Stimulated activated CD4-positive, alpha-beta T cell treated with anti-CD3 and anti-CD28 coated beads, TNF-alpha, amount 100 ng/mL, for 48 hours (primary cell): ENCODE measurements at regions not wholly inside any gene's neighbourhood (a gene's known extent, or its start where the extent isn't known, plus 50 kb on each side); places are given as distances from the start of the nearest gene placed in this dataset.

ENCODE experiments used
- DNase-seq, 3 donors: peaks; one replicate each; pipeline ENCODE4 v3.0.0-alpha.2; 2020; ENCODE audit warnings: low read depth in 3 of 3

DNA sequence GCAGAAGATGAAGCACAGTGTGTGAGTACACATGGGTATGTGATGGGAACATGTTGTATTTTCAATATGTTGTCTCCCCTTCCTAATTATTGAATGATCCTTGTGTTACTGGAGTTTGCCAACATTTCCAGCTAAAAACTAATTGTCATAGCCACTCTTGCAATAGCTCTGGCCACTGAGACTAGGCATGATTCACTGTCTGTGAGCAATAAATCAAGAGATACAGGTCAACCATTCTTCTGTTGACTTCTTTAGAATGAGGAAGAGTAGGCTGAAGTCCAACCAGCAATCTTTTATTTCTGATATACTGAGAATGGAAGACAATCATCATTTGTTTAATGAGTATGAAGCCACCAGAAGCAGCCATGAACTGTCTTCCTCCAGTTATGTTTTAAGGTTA lies 413.9 kb downstream of the SLITRK5 start:
- no peak for DNase-seq

DNA sequence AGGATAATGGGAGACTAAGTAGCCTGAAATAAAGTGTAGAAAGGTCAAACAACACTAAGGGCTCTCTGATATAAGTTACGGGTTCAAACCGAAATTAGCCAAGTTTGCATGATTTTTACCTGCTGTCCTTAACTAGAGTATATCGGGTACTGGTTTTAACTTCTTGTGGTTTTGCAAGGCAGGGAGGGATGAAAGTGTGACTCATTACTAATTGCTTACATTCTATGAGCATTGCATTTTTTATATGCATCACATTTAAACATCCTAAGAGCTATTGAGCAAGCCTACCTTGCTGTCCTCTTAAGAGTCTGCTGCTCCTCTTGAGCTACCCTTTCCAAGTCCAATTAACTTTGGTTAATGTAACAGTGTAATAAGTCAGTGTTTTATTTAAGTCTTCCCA lies 415.4 kb downstream of the SLITRK5 start:
- no peak for DNase-seq

DNA sequence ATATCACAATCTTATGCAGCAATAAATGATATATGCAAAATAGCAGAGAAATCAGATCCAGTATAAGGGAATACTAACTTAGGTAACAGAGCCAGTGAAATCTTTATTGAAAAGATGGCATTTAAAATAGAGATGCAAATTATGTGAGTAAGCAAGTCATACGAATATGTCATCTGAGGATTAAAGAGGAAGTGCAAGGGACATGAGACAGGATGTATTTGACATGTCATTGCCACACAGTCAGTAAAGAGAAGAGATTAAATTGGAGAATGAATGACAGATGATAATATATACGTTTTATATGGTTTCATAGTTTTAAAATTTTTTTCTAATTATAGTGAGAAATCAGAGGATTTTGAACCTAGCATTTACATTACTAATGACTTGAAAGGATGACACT lies 426.4 kb downstream of the SLITRK5 start:
- no peak for DNase-seq

DNA sequence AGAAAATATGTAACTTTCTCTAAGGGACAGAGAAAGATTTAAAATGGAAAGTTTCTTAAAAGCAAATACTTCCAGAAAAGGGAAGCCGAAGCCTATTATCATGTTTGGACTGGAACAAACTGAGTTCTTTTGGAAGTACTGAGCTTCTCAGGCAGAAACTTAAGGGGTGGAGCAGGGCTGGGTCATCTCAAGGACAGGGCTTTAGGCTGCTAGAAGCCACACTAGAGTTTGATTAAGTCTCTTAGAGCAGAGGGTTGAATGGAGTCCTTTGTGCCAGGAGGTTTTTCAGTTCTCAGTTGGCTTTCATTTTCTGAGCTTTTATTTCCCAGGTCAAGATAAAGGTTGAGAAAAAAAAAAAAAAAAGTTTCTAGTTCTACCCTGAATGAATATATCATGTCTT lies 432.7 kb downstream of the SLITRK5 start:
- no peak for DNase-seq

DNA sequence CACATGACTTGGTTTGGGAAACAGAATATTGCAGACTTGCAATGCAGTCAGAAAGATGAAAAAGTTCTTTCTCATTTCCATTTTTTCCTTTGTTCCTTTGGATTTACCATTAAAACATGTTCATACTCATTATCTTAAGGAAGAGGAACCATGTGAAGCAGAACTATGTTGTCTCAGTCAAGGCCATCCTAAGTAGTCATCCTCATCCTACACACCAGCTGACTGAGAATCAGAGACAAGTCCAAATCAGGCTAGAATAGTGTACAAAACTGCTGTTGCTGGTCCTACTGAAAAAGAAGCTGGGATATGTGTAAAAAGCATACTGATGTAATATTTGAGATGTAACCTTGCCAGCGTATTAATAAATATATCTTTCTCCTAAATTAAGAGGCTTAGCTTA lies 433.4 kb downstream of the SLITRK5 start:
- DNase-seq: no peak

DNA sequence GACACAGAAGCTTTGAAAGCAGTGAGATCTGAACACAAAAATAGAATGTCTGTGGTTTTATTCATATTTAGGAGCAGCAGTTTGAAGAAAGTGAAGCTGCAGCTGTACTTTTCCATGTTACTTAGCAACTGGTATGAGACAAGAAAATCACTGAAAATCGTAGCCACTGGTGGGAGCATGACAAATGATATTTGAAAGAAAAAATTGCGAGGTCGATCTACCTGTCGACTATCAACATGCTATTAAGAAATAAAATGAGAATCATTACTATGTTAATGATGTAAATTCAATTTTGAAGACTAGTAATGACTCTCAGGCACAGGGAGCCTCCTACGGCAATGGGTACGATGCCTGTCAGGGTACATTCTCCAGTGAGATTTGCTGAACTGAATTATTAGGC lies 436.4 kb downstream of the SLITRK5 start:
- no peak for DNase-seq

DNA sequence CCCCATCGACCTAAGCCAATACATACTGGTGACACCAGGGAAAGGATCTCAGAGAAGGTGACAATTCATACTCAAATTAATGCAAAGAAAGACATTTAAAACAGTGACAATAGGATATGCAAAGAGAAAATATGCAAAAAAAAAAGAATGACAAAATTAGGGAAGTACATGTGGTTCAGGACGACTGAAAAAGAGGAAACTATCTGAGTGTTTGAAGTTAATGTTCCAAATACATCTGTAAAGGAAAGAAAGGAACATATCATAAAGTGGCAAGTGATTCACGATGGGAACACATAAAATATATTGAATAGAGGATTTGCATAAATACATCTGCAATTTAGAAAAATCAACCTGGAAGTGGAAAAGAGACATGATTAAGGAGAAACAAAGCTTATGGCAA lies 441.4 kb downstream of the SLITRK5 start:
- DNase-seq: no peak

DNA sequence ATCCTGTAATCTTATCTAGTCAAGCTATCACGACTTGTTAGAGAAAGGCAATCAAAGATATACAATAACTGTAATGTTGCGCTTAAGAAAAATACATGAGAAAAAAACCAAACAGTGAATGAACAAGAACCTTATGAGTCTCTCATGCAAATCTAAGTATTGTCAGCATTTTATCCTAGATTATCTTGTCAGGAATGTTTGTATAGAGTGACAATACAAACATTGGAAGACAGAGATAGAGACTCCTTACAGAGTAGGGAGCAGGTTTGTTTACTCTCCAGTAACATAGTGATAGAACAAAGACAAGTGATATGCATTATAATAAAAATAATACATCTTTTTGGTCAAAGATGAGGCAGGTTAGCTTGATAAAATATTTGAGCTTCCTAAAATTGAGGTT lies 444.8 kb downstream of the SLITRK5 start:
- no peak for DNase-seq

DNA sequence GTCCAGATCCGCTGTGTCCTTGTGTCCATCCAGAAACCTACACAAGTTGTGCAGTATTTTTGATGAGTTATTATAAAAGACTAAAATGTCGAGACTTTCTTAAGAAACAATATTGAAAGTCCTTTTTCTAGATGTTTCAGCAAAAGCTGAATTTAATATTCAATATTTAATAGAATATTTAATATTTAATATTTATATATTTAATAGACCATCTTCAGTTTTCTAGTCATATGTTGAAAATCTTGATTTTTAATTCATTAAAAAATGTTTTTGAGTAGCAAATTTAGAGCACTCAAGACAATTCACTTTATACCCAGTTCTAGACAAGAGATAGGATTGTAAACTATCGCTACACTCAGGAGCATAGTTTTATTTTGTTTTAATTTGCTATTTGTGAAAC lies 447.8 kb downstream of the SLITRK5 start:
- no peak for DNase-seq

DNA sequence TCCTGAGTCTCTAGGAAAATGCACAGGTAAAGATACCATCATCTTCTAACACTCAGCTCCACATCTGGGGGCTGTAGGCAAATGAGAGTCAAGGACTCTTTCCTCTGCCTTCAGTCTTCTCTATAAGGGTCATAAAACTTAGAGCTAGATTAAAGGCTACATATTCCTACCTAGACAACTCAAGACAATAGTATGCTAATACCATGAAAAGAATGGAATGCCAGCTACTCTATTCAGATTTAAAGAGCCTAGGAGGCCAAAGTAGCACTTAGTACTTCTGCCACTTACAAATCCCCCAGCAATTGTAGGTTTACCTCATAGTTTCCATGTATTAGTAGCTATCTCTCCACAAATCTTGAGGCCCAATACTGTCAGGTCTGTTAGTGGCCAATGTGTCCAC lies 453.0 kb downstream of the SLITRK5 start:
- no peak for DNase-seq

DNA sequence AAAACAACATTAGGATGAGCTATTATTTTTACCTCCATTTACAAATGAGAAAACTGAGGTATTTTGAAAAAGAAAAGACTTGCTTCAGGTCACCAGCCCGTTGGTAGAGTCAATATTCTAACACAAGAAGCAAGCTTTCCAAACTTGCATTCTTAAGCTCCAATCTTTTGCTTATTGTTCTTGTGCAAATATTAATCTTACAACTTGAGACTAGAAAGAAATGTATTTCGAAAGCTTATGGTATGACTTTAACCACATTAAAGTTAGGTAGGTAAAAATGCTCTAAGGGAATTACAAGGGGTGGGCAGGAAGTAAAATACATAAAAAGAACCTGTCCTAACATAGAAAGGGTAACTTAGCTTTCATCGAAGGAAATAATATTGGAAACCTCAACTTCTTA lies 453.9 kb downstream of the SLITRK5 start:
- no peak for DNase-seq

DNA sequence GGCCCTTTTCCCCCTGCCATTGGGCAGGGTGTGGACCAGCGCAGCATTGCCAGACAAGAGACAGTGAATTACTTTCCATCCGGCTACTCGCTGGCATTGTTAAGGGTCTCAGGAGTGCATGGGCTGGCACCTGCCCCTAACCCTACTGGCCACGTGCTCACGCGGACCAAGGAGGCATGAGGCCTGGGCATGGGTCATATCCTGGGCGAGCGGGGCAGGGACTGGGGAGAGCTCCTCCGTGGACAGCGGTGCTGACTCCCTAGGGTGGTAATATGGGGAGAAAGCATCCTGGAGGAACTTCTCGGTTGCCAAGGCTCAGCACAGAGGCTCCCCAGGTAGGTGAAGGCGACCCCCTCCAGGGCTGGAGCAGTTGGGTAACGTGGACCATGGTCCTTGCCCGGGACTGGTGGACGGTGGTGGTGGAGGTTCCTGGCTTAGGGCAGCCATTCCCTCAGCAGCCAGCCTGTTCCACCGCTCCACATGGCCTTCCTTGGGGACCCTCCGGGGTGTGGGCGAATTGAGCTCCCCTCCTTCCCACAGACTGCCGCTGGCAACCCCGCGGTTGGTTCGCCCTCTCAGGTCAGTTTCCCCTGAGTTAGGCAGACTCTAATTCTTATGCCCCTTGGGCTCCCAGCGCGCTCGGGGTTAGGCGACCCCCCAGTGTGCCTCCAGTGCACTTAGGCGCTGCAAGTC lies 465.1 kb downstream of the SLITRK5 start:
- no peak for DNase-seq

DNA sequence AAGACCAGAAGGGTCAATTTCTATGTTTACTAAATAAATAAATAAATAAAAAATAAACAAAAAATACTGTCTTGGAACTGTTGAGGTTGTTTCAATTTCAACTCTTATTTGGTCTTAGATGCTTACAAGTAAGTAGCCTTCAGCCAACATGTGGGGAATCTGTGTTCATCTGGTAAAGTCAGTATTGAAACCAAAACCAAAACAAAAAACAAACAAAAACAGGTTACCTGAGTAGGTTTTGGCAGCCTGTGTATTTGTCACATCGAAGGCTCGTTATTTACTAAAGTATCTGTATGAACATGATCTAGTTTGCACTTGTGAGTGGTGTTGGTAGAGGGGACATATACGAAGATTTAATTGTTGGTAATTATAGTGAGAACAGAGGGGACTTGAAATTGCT lies 471.5 kb downstream of the SLITRK5 start:
- DNase-seq: no peak

DNA sequence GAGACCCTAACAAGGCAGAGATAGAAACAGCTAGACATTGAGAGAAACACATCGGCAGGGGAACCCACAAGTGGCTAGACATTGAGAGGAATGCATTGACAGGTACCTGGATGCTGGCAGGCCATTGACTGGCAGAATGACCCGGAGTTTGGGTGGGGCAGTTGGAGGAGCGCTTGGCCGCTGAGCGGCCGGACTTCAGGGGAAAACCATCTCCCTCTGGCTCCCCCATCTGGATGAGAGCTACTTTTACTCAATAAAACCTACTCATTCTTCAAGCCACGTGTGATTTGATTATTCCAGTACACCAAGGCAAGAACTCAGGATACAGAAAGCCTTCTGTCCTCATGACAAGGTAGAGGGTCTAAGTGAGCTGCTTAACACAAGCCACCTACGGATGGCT lies 473.4 kb downstream of the SLITRK5 start:
- DNase-seq: no peak

DNA sequence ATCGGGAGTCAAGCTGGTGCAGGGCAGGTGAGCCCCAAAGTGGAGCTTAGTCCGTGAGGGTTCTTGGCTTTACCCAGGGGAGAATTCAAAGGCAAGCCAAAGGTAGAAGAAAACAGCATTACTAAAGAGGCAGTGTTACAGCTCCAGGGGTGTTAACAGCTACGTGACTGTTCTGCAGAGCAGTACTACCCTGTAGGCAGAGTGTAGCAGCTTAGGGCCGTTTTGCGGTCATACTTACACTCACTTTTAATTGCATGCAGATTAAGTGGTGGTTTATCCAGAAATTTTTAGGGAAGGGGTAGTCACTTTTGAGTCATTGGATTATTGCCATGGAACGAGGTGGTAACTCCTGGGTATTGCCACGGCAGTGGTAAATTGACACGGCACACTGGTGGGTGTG lies 482.2 kb downstream of the SLITRK5 start:
- DNase-seq: no peak

DNA sequence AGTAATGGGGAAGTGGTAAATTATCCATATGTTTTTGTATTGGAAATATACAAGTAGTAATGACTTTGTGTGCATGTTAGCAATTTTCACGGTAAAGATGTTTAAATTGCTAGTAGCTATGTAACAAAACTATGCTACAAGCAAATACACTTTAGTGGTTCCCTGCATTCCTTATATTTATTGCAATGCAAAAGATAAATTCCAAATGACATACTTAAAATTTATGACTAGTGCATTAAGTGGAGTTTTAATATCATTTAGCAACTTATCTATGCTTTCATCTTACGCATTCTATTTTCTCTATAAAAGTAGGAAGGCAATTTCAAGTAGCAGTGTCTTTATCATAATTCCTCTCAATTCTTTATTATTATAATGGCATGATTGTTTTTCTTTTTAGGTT lies 482.8 kb downstream of the SLITRK5 start:
- DNase-seq: no peak

DNA sequence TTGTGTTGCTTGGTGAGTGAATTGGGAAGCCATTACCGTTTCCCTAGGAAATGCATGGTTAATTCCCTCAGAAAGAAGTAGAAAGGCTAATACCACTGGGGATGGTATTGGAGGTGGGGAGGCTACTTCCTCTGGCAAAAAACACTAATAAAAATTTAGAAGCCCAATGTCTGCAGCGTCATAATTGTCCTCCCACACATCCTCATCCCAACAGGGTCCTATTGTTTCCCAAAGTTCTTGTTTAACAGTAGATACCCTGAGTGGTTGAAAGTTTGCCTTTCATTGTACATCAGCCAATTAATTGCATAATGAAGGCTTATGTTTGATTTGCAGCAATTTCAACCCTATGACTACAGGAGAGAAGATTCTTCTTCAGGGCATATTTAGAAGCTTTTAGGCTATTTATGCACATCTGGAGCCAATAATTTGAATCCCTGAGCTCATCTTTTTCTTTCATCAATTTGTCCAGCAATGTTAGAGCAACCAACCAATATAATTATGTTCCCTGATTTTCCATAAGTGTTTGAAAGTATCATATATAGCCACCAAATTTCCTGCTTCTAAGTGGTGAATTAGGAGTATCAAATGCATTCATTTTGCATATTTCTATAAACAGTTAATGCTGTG lies 491.0 kb downstream of the SLITRK5 start:
- DNase-seq: no peak

DNA sequence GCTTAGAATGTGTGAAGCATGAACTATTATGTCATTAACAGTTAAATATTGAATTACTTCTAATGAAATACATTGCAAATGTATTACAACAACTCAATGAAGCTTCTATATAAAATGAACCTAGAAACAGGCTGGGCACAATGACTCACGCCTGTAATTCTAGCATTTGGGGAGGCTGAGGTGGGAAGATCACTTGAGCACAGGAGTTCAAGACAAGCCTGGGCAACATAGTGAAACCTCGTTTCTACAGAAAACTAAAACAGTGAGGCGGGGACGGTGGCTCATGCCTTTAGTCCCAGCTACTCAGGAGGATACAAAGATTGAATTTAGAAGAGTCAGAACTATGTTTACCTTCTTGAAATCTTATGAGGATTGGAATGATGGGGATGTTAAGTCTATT lies 505.1 kb downstream of the SLITRK5 start:
- DNase-seq: no peak

DNA sequence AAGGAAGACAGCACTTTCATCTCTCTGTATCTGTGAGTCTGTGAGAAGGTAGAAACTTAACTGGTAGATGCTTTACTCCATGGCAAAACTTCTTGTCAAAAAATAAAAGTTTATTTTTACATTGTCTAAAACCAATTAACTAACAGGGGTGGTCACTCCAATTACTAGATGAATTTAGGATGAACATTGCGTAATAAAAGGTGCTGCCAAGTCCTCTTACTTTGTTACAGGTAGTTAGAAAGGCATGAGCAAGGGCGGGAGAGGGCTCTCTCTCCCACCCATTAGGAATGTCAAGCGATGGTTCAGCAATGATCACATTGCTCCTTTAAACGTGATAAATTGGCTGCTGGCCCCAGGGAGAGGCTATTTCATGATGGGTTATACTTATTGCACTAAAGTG lies 512.3 kb downstream of the SLITRK5 start:
- DNase-seq: no peak

DNA sequence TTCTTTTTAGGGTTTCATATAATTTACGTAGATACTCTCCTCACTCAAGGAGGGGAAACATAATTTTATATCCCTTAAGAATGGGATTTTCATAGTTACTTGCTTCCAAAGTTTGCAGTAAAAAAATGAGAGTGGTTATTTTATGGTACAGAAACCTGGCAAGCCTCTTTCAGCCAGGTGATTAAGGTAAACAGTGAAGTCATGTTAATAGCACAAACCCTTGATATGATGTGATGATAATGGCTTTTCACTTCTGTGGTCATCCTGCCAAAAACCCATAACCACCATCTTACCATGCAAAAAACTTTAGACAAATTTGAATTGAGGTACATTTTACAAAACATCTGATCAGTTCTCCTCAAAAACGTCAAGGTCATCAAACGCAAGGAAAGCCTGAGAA lies 517.8 kb downstream of the SLITRK5 start:
- DNase-seq: no peak

DNA sequence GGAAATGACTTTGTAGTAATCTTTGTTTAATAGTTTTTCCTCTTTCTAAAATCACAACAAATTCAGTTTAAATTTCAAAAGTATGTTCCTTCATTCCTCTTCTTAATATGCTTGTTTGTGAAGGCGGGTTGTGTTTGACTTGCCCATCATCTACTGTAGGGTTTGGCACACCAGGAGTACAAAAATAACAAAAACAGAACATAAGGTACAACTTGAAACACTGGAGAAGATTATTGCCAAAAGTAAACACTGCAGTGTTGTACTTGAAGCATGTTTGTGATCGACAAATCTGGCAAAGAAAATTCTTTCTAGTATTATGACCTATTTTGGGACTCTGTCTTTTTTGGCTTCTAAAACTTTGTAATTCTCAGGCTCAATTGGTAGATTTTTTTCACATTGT lies 518.6 kb downstream of the SLITRK5 start:
- no peak for DNase-seq

DNA sequence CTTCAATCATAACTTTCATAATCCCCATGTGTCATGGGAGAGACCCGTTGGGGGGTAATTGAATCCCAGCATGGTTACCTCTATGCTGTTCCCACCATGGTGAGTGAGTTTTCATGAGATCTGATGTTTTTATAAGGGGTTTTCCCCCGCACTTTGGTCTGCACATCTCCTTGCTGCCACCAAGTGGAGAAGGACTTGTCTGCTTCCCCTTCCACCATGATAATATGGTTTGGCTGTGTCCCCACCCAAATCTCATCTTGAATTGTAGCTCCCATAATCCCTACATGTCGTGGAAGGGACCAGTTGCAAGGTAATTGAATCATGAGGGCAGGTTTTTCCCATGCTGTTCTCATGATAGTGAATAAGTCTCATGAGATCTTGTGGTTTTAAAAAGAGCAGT lies 524.9 kb downstream of the SLITRK5 start:
- no peak for DNase-seq

DNA sequence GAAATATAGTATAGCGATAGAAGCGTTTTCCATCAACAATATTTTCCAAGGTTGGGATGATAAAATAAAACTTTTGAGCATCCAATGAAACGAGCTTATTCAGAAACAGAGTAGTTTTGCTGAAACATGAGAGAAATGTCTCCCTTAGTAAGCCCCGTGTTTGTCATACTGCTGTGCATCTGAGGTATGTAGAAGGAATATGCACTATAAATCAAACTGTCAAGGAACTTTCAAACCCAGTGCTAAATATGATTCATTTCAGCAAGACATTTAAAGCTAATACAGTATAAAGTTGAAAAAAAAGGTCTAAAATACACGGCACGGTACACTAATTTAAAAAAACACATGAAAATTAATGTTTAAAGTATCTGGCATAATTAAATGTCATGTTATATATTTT lies 546.2 kb downstream of the SLITRK5 start:
- no peak for DNase-seq

DNA sequence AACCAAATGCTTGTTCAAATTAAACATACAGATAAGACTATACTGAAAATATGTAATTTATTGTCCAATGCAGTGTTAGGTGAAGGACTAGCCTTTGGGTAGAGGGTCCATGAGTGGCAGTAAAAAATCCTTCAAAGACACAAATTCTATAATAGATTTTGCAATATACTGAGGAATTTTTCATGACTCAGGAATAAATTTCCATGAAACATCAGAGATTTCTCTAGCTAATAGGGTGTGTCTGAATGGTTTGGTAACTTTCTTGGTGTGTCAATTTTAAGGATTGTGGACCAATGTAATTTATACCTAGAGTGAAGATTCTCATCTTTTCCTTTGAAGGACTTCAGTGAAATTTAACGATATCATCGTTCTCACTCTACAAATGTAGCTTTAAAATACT lies 546.7 kb downstream of the SLITRK5 start:
- DNase-seq: no peak
